CD14-positive monocyte (primary cell): ENCODE measurements at regions not wholly inside any gene's neighbourhood (a gene's known extent, or its start where the extent isn't known, plus 50 kb on each side); places are given as distances from the start of the nearest gene placed in this dataset.

Source experiments
- DNase-seq, 3 donors: peaks; one replicate each; pipeline ENCODE4 v3.0.0-alpha.2; 2011 to 2022
- H2AFZ ChIP-seq: 2 replicates; pipeline ENCODE4 v1.6.0; 2012; ENCODE audit warnings: mild to moderate bottlenecking, low read depth, low read length, inconsistent platforms; ENCODE audit not compliant: insufficient read depth, poor library complexity, severe bottlenecking
- H3K27ac ChIP-seq, 2 donors: 1 replicate in 1 of 2; 2 replicates in 1 of 2; pipeline ENCODE4 v1.5.1; 2012 to 2013; ENCODE audit warnings: low read length in 2 of 2, control low read depth in 1 of 2, inconsistent platforms in 1 of 2, low read depth in 1 of 2, mild to moderate bottlenecking in 1 of 2
- H3K27me3 ChIP-seq, 2 donors: one replicate each; pipeline versions ENCODE4 v1.6.0 to v1.6.1; 2011 to 2013; ENCODE audit warnings: low read length in 2 of 2; ENCODE audit not compliant: control insufficient read depth in 2 of 2, insufficient read depth in 2 of 2
- H3K36me3 ChIP-seq, 2 donors: replicated peaks in 1 of 2; 1 replicate in 1 of 2; 2 replicates in 1 of 2; pipeline versions ENCODE4 v1.5.1 to v1.6.1; 2012 to 2013; ENCODE audit warnings: low read length in 2 of 2, control low read depth in 1 of 2, inconsistent platforms in 1 of 2, mild to moderate bottlenecking in 1 of 2; ENCODE audit not compliant: insufficient read depth in 2 of 2, control insufficient read depth in 1 of 2
- H3K4me1 ChIP-seq, 2 donors: 1 replicate in 1 of 2; 2 replicates in 1 of 2; pipeline versions ENCODE4 v1.5.1 to v1.6.1; 2012 to 2013; ENCODE audit warnings: low read length in 2 of 2, control low read depth in 1 of 2, inconsistent platforms in 1 of 2, mild to moderate bottlenecking in 1 of 2, moderate library complexity in 1 of 2; ENCODE audit not compliant: insufficient read depth in 2 of 2, control insufficient read depth in 1 of 2
- H3K4me2 ChIP-seq: replicated peaks from 2 replicates; pipeline ENCODE3; 2012; ENCODE audit warnings: low read length, moderate library complexity, mild to moderate bottlenecking; ENCODE audit not compliant: poor library complexity, severe bottlenecking; ENCODE audit errors: extremely low read depth
- H3K4me3 ChIP-seq, 3 experiments: fragments of 200-600 bp in 1 of 3; sonication (generic) in 1 of 3; replicated peaks in 1 of 3; 1 replicate in 2 of 3; 2 replicates in 1 of 3; pipeline ENCODE4 v1.5.1; 2011 to 2013; ENCODE audit warnings: low read length in 3 of 3, mild to moderate bottlenecking in 3 of 3, control low read depth in 2 of 3, low read depth in 2 of 3, inconsistent platforms in 1 of 3, moderate library complexity in 1 of 3
- H3K79me2 ChIP-seq: 2 replicates; pipeline ENCODE4 v1.6.0; 2012; ENCODE audit warnings: mild to moderate bottlenecking, control low read depth, inconsistent platforms, low read length, moderate library complexity; ENCODE audit not compliant: insufficient read depth
- H3K9ac ChIP-seq: 2 replicates; pipeline ENCODE4 v1.6.0; 2017; ENCODE audit warnings: low read length, mild to moderate bottlenecking; ENCODE audit not compliant: insufficient read depth, poor library complexity, severe bottlenecking
- H3K9me3 ChIP-seq, 2 donors: replicated peaks in 1 of 2; 1 replicate in 1 of 2; 2 replicates in 1 of 2; pipeline versions ENCODE4 v1.5.1 to v1.6.1; 2012 to 2013; ENCODE audit warnings: low read length in 2 of 2, control low read depth in 1 of 2; ENCODE audit not compliant: control insufficient read depth in 1 of 2, insufficient read depth in 1 of 2
- H4K20me1 ChIP-seq: 2 replicates; pipeline ENCODE4 v1.6.0; 2012; ENCODE audit warnings: mild to moderate bottlenecking, low read length, control low read depth, moderate library complexity; ENCODE audit not compliant: insufficient read depth
- H3K27ac Mint-ChIP-seq, 7 donors: one replicate each; pipeline ENCODE4 v1.8.0; 2020; ENCODE audit warnings: mild to moderate bottlenecking in 7 of 7, mixed read lengths in 7 of 7, moderate library complexity in 6 of 7, inconsistent platforms in 2 of 7
- H3K27me3 Mint-ChIP-seq, 3 donors: one replicate each; pipeline ENCODE4 v1.8.0; 2021 to 2022; ENCODE audit warnings: low read depth in 3 of 3, mild to moderate bottlenecking in 3 of 3, mixed read lengths in 3 of 3, moderate library complexity in 3 of 3, inconsistent platforms in 1 of 3
- H3K36me3 Mint-ChIP-seq, 2 donors: one replicate each; pipeline ENCODE4 v1.8.0; 2020; ENCODE audit warnings: mixed read lengths in 2 of 2, inconsistent platforms in 1 of 2, mild to moderate bottlenecking in 1 of 2
- H3K4me1 Mint-ChIP-seq: one replicate; pipeline ENCODE4 v1.8.0; 2020; ENCODE audit warnings: mild to moderate bottlenecking, mixed read lengths
- H3K4me3 Mint-ChIP-seq, 2 donors: one replicate each; pipeline ENCODE4 v1.8.0; 2020; ENCODE audit warnings: mild to moderate bottlenecking in 2 of 2, mixed read lengths in 2 of 2, moderate library complexity in 1 of 2
- H3K9me3 Mint-ChIP-seq, 7 donors: one replicate each; pipeline ENCODE4 v1.8.0; 2020 to 2022; ENCODE audit warnings: mixed read lengths in 7 of 7, mild to moderate bottlenecking in 6 of 7, moderate library complexity in 6 of 7, inconsistent platforms in 2 of 7
- WGBS: methylation state at CpG from one replicate; pipeline ENCODE4 v1.1.5; 2013; ENCODE audit warnings: missing lambda C conversion rate; ENCODE audit not compliant: insufficient coverage; 5-methylcytosine and 5-hydroxymethylcytosine counted together
- intact Hi-C, 2 donors: fragments of 100-400 bp; cut with micrococcal nuclease; formaldehyde crosslinking; loops; one replicate each; pipeline versions ENCODE4 v1.15.0 to v1.15.1; 2023
- TF ChIP-seq, protein P1 (sequence below): fragments of 200-600 bp; IDR thresholded peaks from one replicate; pipeline ENCODE4 v1.8.0; 2022; ENCODE audit warnings: antibody characterized with exemption, mild to moderate bottlenecking

DNA sequence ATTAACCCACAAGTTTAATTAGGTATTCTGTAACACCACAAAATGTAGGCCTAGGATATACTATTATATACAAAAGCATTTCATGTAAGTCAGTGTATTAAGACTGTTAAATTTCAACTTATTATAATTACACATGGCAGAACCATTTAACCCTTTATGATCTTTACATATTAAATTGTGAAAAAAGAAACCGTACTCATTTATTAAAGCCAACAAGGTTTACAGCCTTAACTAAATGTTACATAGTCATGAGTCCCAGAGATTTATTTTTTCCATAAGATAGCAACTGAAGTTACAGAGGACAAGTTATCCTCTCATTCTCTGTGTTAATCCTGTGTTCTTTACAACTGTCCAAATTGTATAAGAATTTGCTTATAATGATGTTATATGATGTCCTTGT lies 615.8 kb upstream of the AGTR1 start:
- WGBS = no CpG with 5 or more reads among the region's 1 CpG
- H3K27me3 ChIP-seq = no peaks in the 10 kb centered on the region
- H3K4me2 ChIP-seq = no peak overlapping the region
- H4K20me1 ChIP-seq = no peaks in the 10 kb centered on the region
- H3K4me1 Mint-ChIP-seq = no peaks in the 10 kb centered on the region
- H3K36me3 ChIP-seq = no peaks in the 10 kb centered on the region
- H3K4me3 ChIP-seq = no peak overlapping the region
- H3K9me3 ChIP-seq = no peaks in the 10 kb centered on the region
- H3K79me2 ChIP-seq = no peaks in the 10 kb centered on the region
- no peaks in the 10 kb centered on the region for H3K4me1 ChIP-seq
- intact Hi-C loops = no loop called here
- H3K27ac ChIP-seq = no peak overlapping the region
- no peaks in the 10 kb centered on the region for H3K36me3 Mint-ChIP-seq
- TF ChIP-seq, protein P1, sequence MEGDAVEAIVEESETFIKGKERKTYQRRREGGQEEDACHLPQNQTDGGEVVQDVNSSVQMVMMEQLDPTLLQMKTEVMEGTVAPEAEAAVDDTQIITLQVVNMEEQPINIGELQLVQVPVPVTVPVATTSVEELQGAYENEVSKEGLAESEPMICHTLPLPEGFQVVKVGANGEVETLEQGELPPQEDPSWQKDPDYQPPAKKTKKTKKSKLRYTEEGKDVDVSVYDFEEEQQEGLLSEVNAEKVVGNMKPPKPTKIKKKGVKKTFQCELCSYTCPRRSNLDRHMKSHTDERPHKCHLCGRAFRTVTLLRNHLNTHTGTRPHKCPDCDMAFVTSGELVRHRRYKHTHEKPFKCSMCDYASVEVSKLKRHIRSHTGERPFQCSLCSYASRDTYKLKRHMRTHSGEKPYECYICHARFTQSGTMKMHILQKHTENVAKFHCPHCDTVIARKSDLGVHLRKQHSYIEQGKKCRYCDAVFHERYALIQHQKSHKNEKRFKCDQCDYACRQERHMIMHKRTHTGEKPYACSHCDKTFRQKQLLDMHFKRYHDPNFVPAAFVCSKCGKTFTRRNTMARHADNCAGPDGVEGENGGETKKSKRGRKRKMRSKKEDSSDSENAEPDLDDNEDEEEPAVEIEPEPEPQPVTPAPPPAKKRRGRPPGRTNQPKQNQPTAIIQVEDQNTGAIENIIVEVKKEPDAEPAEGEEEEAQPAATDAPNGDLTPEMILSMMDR = no peak
- no peak for DNase-seq
- H3K9ac ChIP-seq = no peak overlapping the region
- H3K9me3 Mint-ChIP-seq = no peaks in the 10 kb centered on the region
- peaks cover 0 to 2% (median 0%) of the 10 kb centered on the region in 3 donors for H3K27me3 Mint-ChIP-seq
- no peak overlapping the region for H3K4me3 Mint-ChIP-seq
- H3K27ac Mint-ChIP-seq = no peak overlapping the region
- no peak overlapping the region for H2AFZ ChIP-seq

DNA sequence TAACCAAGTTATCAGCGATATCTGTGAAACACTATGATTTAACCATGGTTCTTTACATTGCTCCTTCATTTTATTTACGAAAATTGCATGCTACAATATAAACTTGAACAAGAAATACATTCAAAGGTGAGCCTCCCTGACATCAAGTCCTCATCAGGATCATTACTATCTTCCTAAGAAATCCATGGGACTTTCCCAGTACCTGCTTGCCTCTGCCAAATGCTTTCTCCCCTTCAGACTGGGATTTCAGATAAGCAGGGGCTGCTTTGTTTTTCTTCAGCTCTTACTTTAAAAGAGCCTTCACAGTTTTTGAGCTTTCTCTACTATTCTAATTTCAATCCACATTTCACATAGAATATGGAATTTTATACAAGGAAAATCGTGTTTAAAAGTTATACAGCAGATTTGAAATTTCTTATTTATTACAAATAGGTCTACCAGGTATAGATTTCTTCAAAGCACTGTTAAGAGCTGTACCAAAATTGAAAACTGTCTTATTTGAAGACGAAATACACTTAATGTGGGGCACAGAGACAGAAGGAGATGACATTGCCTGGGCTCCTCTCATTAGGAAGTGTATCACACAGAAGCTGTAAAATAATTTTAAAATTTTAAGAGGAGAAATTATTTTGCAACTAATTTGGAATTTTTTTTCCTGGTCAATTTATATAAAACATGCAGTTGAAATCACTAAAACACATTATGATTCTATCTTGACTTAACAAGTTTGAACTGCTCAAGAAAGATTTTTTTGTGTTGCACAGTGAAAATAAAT lies 615.0 kb upstream of the AGTR1 start:
- no peaks in the 10 kb centered on the region for H3K36me3 ChIP-seq
- no peak overlapping the region for H3K9ac ChIP-seq
- no peaks in the 10 kb centered on the region for H3K4me1 ChIP-seq
- 81% methylated on average over 2 of the region's 4 CpGs for WGBS
- H3K4me3 ChIP-seq = no peak overlapping the region
- peaks cover 0 to 2% (median 0%) of the 10 kb centered on the region in 3 donors for H3K27me3 Mint-ChIP-seq
- no peaks in the 10 kb centered on the region for H3K27me3 ChIP-seq
- H3K4me1 Mint-ChIP-seq = no peaks in the 10 kb centered on the region
- TF ChIP-seq, protein P1 = no peak
- H4K20me1 ChIP-seq = no peaks in the 10 kb centered on the region
- no peak overlapping the region for H3K27ac ChIP-seq
- H3K9me3 ChIP-seq = no peaks in the 10 kb centered on the region
- intact Hi-C loops = no loop called here
- no peak overlapping the region for H3K27ac Mint-ChIP-seq
- H3K4me2 ChIP-seq = no peak overlapping the region
- H2AFZ ChIP-seq = no peak overlapping the region
- no peaks in the 10 kb centered on the region for H3K9me3 Mint-ChIP-seq
- H3K36me3 Mint-ChIP-seq = no peaks in the 10 kb centered on the region
- H3K79me2 ChIP-seq = no peaks in the 10 kb centered on the region
- no peak overlapping the region for H3K4me3 Mint-ChIP-seq
- no peak for DNase-seq
